Sigmoid colon (tissue), 6 donors: ENCODE measurements at regions not wholly inside any gene's neighbourhood (a gene's known extent, or its start where the extent isn't known, plus 50 kb on each side); places are given as distances from the start of the nearest gene placed in this dataset.

Experiments used
- DNase-seq: peaks from one replicate; pipeline ENCODE4 v3.0.0-alpha.2; 2019
- H3K27ac ChIP-seq, 4 donors: fragments of 200-600 bp; sonication (generic); one replicate each; pipeline ENCODE4 v1.5.1; 2016 to 2019; ENCODE audit warnings: mild to moderate bottlenecking in 1 of 4
- H3K27me3 ChIP-seq, 3 donors: fragments of 200-600 bp; sonication (generic); one replicate each; pipeline ENCODE4 v1.5.1; 2019; ENCODE audit warnings: mild to moderate bottlenecking in 1 of 3
- H3K36me3 ChIP-seq, 4 donors: fragments of 200-600 bp; sonication (generic); one replicate each; pipeline ENCODE4 v1.5.1; 2016 to 2019
- H3K4me1 ChIP-seq, 4 donors: fragments of 200-600 bp; sonication (generic); one replicate each; pipeline ENCODE4 v1.5.1; 2017 to 2019
- H3K4me3 ChIP-seq, 4 donors: fragments of 200-600 bp; sonication (generic); one replicate each; pipeline ENCODE4 v1.5.1; 2017 to 2019; ENCODE audit warnings: mild to moderate bottlenecking in 2 of 4, moderate library complexity in 1 of 4
- H3K9me3 ChIP-seq, 4 donors: fragments of 200-600 bp in 3 of 4; sonication (generic) in 3 of 4; one replicate each; pipeline versions ENCODE4 v1.5.1 to v1.6.1; 2013 to 2019
- EP300 ChIP-seq, 4 donors: sonication (generic); formaldehyde crosslinking; IDR thresholded peaks; one replicate each; pipeline ENCODE4 v1.6.1; 2017; ENCODE audit warnings: antibody characterized with exemption in 4 of 4
- POLR2A ChIP-seq, 2 donors: fragments of 450-650 bp; IDR thresholded peaks; one replicate each; pipeline ENCODE4 v1.6.1; 2016; ENCODE audit warnings: antibody characterized with exemption in 2 of 2, mild to moderate bottlenecking in 2 of 2, moderate library complexity in 2 of 2
- POLR2AphosphoS5 ChIP-seq, 4 donors: sonication (generic); formaldehyde crosslinking; IDR thresholded peaks; one replicate each; pipeline ENCODE4 v1.6.1; 2017; ENCODE audit warnings: antibody characterized with exemption in 4 of 4
- WGBS, 2 donors: extraction: QIAGEN DNeasy Blood & Tissue Kit; methylation state at CpG; one replicate each; pipeline ENCODE4 v1.1.7; 2013; 5-methylcytosine and 5-hydroxymethylcytosine counted together
- intact Hi-C: fragments of 100-400 bp; cut with DNase I; formaldehyde crosslinking; loops from one replicate; pipeline ENCODE4 v1.15.1; 2023
- TF ChIP-seq, protein P1 (sequence below), 4 experiments: fragments of 450-650 bp in 3 of 4; fragments of 200-600 bp in 1 of 4; IDR thresholded peaks; one replicate each; pipeline ENCODE4 v1.5.1; 2016 to 2019; ENCODE audit warnings: antibody characterized with exemption in 4 of 4, mild to moderate bottlenecking in 3 of 4, moderate library complexity in 2 of 4
- donor health status: healthy with polysubstance abuse.
- donor health status: healthy.

DNA sequence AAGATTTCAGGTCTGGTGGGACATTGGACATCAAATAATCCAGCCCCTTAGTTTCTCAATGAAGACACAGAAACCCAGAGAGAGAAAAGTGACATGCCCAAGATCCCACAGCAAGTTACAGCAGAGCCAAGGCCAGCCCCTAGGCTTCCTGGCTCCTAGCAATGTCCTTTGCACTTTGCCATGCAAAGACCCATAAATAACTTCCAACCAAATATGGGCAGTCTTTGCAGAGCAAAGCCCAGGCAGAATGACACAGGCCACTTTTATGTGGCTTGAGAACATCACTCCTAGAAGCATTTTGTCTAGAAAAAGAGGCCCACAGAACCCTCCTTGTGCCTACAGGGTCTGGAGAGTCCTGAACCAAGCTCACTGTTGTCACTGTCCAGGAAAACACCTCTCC, 78.1 kb upstream of the ATP6AP2 start:
- no peak for DNase-seq
- no peak overlapping the region for H3K4me3 ChIP-seq
- intact Hi-C loops = no loop called here
- H3K9me3 ChIP-seq = no peaks in the 10 kb centered on the region
- no peak overlapping the region for H3K27ac ChIP-seq
- H3K4me1 ChIP-seq = no peaks in the 10 kb centered on the region
- no peaks in the 10 kb centered on the region for H3K36me3 ChIP-seq
- no peaks in the 10 kb centered on the region for H3K27me3 ChIP-seq
- TF ChIP-seq, protein P1, sequence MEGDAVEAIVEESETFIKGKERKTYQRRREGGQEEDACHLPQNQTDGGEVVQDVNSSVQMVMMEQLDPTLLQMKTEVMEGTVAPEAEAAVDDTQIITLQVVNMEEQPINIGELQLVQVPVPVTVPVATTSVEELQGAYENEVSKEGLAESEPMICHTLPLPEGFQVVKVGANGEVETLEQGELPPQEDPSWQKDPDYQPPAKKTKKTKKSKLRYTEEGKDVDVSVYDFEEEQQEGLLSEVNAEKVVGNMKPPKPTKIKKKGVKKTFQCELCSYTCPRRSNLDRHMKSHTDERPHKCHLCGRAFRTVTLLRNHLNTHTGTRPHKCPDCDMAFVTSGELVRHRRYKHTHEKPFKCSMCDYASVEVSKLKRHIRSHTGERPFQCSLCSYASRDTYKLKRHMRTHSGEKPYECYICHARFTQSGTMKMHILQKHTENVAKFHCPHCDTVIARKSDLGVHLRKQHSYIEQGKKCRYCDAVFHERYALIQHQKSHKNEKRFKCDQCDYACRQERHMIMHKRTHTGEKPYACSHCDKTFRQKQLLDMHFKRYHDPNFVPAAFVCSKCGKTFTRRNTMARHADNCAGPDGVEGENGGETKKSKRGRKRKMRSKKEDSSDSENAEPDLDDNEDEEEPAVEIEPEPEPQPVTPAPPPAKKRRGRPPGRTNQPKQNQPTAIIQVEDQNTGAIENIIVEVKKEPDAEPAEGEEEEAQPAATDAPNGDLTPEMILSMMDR (IDR thresholded peaks at IDR 0.05) = no peak
- TF ChIP-seq POLR2A (IDR thresholded peaks at IDR 0.05) (no peak), POLR2AphosphoS5 (IDR thresholded peaks at IDR 0.05) (no peak), EP300 (IDR thresholded peaks at IDR 0.05) (no peak)

DNA sequence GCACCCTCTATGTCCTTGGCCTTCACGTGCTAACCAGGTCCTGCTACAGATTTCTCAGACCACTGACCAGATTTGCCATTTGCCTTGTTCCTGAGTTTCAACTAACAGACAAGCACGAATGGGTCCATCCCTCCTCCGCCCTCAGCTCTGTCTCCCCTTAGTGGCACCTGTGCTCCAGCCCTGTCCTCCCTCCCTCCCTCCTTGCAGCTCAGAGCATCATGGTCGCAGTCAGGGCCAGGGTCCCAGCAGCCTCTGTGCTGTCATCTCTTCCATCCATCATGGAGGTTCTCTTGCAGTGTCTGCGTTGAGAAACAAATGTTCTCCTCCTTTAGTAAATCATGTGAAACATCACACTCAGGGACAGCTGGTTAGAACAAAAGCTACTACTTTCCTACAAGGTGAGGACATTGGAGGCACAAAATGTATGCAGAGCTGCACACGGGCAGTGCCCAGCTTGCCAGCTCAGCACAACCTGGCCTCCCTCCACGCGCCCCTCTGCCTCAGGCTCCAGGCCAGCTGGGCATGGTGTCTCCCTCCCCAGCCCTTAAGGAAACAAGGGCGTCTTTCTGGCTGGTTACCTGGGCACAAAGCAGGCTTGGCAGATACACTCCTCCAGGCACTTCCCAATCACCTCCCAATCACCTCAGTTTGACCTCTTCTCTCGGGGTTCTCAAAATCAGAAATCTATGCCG, 79.5 kb upstream of the ATP6AP2 start:
- no peak for DNase-seq
- H3K4me3 ChIP-seq = no peak overlapping the region
- 81 to 89% methylated on average over 11 of the region's 11 CpGs for WGBS, 2 donors
- intact Hi-C loops = no loop called here
- no peaks in the 10 kb centered on the region for H3K36me3 ChIP-seq
- H3K4me1 ChIP-seq = no peaks in the 10 kb centered on the region
- no peak overlapping the region for H3K27ac ChIP-seq
- H3K27me3 ChIP-seq = no peaks in the 10 kb centered on the region
- no peak for TF ChIP-seq EP300 (IDR thresholded peaks at IDR 0.05)
- TF ChIP-seq, protein P1 (IDR thresholded peaks at IDR 0.05) = no peak
- no peaks in the 10 kb centered on the region for H3K9me3 ChIP-seq

DNA sequence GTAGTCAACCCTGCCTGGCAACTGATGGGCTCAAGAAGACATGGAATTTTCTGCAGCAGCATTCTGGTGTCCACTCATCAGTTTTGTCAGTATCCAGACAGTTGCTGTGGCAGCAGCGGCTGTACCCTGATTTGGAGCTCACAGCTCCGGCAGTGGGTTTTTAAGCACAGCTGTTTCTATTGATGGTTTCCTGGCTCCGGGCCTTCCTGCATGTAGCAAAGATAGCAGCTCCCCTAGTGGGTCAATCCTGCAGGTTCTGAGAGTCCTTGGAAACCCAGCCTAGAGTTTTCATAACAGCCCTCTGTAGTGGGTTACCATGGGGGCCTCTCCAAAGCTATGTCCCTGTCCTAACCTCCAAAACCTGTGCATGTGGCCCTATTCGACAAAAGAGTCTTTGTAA, 84.0 kb upstream of the ATP6AP2 start:
- H3K27me3 ChIP-seq = no peaks in the 10 kb centered on the region
- WGBS, 2 donors = 57 to 81% methylated on average over 4 of the region's 4 CpGs
- H3K27ac ChIP-seq = no peak overlapping the region
- no peaks in the 10 kb centered on the region for H3K4me1 ChIP-seq
- intact Hi-C loops = no loop called here
- no peak for DNase-seq
- no peaks in the 10 kb centered on the region for H3K9me3 ChIP-seq
- H3K36me3 ChIP-seq = no peaks in the 10 kb centered on the region
- no peak overlapping the region for H3K4me3 ChIP-seq
- TF ChIP-seq POLR2AphosphoS5 (IDR thresholded peaks at IDR 0.05) (no peak), EP300 (IDR thresholded peaks at IDR 0.05) (no peak), POLR2A (IDR thresholded peaks at IDR 0.05) (no peak)
- TF ChIP-seq, protein P1 (IDR thresholded peaks at IDR 0.05) = no peak

DNA sequence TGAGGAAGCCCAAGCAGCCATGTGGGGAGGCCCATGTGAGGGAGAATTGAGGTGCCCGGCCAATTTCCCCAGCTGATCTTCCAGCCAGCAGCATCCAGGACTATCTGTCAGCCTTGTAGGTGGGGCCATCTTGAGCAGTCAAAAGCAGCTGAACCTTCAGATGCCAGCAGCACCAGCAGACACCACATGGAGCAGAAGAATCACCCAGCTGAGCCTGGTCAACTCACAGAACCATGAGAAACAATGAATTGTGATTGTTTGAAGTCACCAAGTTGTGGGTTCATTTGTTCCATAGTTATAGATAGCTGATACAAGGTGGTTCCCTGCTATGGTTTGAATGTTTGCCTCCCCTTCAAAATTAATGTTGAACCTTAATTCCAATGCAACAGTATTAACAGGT, 85.1 kb upstream of the ATP6AP2 start:
- intact Hi-C loops = no loop called here
- no peaks in the 10 kb centered on the region for H3K9me3 ChIP-seq
- no peaks in the 10 kb centered on the region for H3K36me3 ChIP-seq
- TF ChIP-seq, protein P1 (IDR thresholded peaks at IDR 0.05) = no peak
- TF ChIP-seq POLR2AphosphoS5 (IDR thresholded peaks at IDR 0.05) (no peak), POLR2A (IDR thresholded peaks at IDR 0.05) (no peak), EP300 (IDR thresholded peaks at IDR 0.05) (no peak)
- no peak overlapping the region for H3K4me3 ChIP-seq
- no peaks in the 10 kb centered on the region for H3K4me1 ChIP-seq
- H3K27me3 ChIP-seq = no peaks in the 10 kb centered on the region
- H3K27ac ChIP-seq = no peak overlapping the region
- DNase-seq = no peak
- WGBS, 2 donors = 0 to 4% methylated on average over 1 of the region's 1 CpG

DNA sequence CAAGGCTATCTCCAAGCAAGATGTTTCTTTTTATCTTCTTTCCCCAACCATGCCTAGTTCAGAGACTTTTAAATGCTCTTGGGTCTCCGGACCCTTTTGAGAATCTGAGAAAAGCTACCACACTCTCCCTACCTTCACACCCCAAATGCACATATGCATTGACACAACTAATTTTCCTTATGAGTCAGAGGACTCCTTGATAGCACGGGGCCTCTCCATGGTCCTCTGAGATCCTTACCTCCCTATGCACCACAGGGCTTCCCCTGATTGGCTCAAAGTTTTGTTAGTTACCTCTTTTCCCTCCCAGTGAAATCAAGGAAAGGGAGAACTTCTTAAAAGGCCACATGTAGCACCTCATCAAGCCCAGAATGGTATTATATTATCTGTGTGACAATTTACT, 86.8 kb upstream of the ATP6AP2 start:
- Histone ChIP-seq H3K36me3 (no peaks in the 10 kb centered on the region), H3K27ac (no peak overlapping the region), H3K9me3 (no peaks in the 10 kb centered on the region), H3K27me3 (no peaks in the 10 kb centered on the region), H3K4me3 (no peak overlapping the region), H3K4me1 (no peaks in the 10 kb centered on the region)
- WGBS, 2 donors = 84 to 87% methylated on average over 2 of the region's 2 CpGs
- intact Hi-C loops = no loop called here
- TF ChIP-seq POLR2AphosphoS5 (IDR thresholded peaks at IDR 0.05) (no peak), POLR2A (IDR thresholded peaks at IDR 0.05) (no peak), EP300 (IDR thresholded peaks at IDR 0.05) (no peak)
- TF ChIP-seq, protein P1 (IDR thresholded peaks at IDR 0.05) = no peak
- DNase-seq = no peak
